ENCODE measurements at regions not wholly inside any gene's neighbourhood (a gene's known extent, or its start where the extent isn't known, plus 50 kb on each side); places are given as distances from the start of the nearest gene placed in this dataset.

DNA sequence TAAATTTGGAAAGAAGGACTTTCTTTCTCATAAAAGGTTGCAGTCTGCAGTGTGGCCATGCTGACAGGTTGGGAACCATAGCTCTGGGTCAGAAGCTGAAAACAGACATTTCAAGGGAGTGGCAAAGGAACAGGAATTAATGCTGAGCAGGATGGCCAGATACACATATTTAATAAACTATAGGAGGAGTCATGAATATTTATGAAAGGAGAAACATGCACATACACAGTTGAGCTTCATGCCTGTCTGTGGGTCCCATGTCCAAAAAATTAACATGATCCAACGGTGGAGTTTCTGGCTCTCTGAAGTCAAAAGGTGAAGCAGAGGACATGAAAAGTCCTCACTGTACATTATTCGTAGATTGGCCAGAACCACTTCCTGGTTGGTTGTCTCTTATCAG lies 2556.0 kb downstream of the PCDH9 start (continued):
- TF ChIP-seq, protein P1, sequence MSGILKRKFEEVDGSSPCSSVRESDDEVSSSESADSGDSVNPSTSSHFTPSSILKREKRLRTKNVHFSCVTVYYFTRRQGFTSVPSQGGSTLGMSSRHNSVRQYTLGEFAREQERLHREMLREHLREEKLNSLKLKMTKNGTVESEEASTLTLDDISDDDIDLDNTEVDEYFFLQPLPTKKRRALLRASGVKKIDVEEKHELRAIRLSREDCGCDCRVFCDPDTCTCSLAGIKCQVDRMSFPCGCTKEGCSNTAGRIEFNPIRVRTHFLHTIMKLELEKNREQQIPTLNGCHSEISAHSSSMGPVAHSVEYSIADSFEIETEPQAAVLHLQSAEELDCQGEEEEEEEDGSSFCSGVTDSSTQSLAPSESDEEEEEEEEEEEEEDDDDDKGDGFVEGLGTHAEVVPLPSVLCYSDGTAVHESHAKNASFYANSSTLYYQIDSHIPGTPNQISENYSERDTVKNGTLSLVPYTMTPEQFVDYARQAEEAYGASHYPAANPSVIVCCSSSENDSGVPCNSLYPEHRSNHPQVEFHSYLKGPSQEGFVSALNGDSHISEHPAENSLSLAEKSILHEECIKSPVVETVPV (CRISPR knock-in tag; IDR thresholded peaks at IDR 0.05), result no peak

DNA sequence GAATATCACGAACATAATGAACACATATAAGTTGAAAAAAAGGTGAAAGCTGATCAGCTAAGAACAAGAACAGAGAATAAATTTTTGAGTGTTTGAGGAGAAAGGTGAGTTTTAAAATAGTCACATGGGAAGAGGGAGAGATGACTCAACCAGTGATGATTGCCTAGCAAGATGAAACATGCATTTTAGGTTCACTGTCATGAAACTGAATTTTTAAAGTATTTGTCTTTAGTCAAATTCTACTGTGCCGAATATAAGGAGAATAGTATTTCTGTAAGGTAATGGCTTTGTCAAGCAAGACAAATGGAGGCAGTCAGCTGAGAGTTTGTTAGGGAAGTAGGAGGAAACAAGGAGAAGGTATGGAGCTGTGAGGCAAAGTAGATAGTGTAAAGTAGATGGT lies 2557.4 kb downstream of the PCDH9 start:
- TF ChIP-seq GLIS3 (CRISPR knock-in tag; IDR thresholded peaks at IDR 0.05) (no peak), SNAI2 (CRISPR knock-in tag; IDR thresholded peaks at IDR 0.05) (no peak), OSR1 (CRISPR knock-in tag; IDR thresholded peaks at IDR 0.05) (no peak), TCF4 (CRISPR knock-in tag; IDR thresholded peaks at IDR 0.05; ENCODE audit: borderline replicate concordance) (no peak), ARNTL (CRISPR knock-in tag; IDR thresholded peaks at IDR 0.05; ENCODE audit: borderline replicate concordance, low read depth) (no peak), RARB (CRISPR knock-in tag; IDR thresholded peaks at IDR 0.05) (no peak), ZC3H10 (CRISPR knock-in tag; IDR thresholded peaks at IDR 0.05) (no peak)
- TF ChIP-seq, protein P2, sequence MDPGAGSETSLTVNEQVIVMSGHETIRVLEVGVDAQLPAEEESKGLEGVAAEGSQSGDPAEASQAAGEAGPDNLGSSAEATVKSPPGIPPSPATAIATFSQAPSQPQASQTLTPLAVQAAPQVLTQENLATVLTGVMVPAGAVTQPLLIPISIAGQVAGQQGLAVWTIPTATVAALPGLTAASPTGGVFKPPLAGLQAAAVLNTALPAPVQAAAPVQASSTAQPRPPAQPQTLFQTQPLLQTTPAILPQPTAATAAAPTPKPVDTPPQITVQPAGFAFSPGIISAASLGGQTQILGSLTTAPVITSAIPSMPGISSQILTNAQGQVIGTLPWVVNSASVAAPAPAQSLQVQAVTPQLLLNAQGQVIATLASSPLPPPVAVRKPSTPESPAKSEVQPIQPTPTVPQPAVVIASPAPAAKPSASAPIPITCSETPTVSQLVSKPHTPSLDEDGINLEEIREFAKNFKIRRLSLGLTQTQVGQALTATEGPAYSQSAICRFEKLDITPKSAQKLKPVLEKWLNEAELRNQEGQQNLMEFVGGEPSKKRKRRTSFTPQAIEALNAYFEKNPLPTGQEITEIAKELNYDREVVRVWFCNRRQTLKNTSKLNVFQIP (CRISPR knock-in tag; IDR thresholded peaks at IDR 0.05; ENCODE audit: borderline replicate concordance, low read depth), result no peak
- TF ChIP-seq, protein P3, sequence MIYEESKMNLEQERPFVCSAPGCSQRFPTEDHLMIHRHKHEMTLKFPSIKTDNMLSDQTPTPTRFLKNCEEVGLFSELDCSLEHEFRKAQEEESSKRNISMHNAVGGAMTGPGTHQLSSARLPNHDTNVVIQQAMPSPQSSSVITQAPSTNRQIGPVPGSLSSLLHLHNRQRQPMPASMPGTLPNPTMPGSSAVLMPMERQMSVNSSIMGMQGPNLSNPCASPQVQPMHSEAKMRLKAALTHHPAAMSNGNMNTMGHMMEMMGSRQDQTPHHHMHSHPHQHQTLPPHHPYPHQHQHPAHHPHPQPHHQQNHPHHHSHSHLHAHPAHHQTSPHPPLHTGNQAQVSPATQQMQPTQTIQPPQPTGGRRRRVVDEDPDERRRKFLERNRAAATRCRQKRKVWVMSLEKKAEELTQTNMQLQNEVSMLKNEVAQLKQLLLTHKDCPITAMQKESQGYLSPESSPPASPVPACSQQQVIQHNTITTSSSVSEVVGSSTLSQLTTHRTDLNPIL (CRISPR knock-in tag; IDR thresholded peaks at IDR 0.05; ENCODE audit: low read depth), result no peak
- ATAC-seq, result no peak

DNA sequence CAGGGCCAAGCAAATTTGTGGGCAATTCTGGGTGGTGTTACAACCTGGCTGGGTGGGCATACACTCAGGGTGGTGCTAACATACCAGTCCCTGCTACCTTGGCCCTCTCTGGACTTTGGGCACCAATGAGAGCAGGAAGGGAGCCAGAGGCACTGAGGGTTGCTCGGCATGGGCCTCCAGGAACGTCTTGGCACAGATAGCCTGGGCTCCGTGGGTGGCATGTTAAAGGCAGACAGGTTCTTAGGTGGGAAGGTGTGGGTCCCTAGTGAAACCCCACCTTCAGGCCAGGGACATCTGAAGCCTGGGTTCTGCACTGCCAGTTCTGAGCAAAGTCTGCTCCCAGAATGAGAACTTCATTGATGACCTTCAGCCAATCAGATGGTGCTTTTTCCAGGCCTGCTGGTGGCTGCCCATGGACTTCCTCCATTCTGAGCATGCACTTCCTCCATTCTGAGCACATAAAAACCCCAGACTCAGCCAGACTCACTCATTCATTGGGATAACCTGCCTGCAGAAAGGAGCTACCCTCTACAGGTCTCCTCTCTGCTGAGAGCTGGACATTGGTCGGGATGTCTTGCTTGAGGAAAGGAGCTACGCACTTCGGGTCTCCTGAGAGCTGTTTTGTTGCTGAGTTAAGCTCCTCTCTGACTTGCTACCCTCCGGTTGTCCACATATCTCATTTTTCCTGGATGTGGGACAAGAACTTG lies 2567.1 kb downstream of the PCDH9 start:
- no peak for ATAC-seq
- TF ChIP-seq ZC3H10 (CRISPR knock-in tag; IDR thresholded peaks at IDR 0.05) (no peak), OSR1 (CRISPR knock-in tag; IDR thresholded peaks at IDR 0.05) (no peak), ARNTL (CRISPR knock-in tag; IDR thresholded peaks at IDR 0.05; ENCODE audit: borderline replicate concordance, low read depth) (no peak), BACH2 (CRISPR knock-in tag; IDR thresholded peaks at IDR 0.05; ENCODE audit: borderline replicate concordance) (no peak), SNAI2 (CRISPR knock-in tag; IDR thresholded peaks at IDR 0.05) (no peak), ZFP30 (CRISPR knock-in tag; IDR thresholded peaks at IDR 0.05) (no peak), ZFP3 (CRISPR knock-in tag; IDR thresholded peaks at IDR 0.05) (no peak), TCF4 (CRISPR knock-in tag; IDR thresholded peaks at IDR 0.05; ENCODE audit: borderline replicate concordance) (no peak), RARB (CRISPR knock-in tag; IDR thresholded peaks at IDR 0.05) (no peak)
- TF ChIP-seq, protein P3 (CRISPR knock-in tag; IDR thresholded peaks at IDR 0.05; ENCODE audit: low read depth), result no peak
- TF ChIP-seq, protein P4, sequence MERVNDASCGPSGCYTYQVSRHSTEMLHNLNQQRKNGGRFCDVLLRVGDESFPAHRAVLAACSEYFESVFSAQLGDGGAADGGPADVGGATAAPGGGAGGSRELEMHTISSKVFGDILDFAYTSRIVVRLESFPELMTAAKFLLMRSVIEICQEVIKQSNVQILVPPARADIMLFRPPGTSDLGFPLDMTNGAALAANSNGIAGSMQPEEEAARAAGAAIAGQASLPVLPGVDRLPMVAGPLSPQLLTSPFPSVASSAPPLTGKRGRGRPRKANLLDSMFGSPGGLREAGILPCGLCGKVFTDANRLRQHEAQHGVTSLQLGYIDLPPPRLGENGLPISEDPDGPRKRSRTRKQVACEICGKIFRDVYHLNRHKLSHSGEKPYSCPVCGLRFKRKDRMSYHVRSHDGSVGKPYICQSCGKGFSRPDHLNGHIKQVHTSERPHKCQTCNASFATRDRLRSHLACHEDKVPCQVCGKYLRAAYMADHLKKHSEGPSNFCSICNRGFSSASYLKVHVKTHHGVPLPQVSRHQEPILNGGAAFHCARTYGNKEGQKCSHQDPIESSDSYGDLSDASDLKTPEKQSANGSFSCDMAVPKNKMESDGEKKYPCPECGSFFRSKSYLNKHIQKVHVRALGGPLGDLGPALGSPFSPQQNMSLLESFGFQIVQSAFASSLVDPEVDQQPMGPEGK (CRISPR knock-in tag; IDR thresholded peaks at IDR 0.05; ENCODE audit: borderline replicate concordance), result no peak
- TF ChIP-seq, protein P1 (CRISPR knock-in tag; IDR thresholded peaks at IDR 0.05), result no peak
- TF ChIP-seq, protein P5, sequence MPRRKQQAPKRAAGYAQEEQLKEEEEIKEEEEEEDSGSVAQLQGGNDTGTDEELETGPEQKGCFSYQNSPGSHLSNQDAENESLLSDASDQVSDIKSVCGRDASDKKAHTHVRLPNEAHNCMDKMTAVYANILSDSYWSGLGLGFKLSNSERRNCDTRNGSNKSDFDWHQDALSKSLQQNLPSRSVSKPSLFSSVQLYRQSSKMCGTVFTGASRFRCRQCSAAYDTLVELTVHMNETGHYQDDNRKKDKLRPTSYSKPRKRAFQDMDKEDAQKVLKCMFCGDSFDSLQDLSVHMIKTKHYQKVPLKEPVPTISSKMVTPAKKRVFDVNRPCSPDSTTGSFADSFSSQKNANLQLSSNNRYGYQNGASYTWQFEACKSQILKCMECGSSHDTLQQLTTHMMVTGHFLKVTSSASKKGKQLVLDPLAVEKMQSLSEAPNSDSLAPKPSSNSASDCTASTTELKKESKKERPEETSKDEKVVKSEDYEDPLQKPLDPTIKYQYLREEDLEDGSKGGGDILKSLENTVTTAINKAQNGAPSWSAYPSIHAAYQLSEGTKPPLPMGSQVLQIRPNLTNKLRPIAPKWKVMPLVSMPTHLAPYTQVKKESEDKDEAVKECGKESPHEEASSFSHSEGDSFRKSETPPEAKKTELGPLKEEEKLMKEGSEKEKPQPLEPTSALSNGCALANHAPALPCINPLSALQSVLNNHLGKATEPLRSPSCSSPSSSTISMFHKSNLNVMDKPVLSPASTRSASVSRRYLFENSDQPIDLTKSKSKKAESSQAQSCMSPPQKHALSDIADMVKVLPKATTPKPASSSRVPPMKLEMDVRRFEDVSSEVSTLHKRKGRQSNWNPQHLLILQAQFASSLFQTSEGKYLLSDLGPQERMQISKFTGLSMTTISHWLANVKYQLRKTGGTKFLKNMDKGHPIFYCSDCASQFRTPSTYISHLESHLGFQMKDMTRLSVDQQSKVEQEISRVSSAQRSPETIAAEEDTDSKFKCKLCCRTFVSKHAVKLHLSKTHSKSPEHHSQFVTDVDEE (CRISPR knock-in tag; IDR thresholded peaks at IDR 0.05), result no peak
- TF ChIP-seq, protein P2 (CRISPR knock-in tag; IDR thresholded peaks at IDR 0.05; ENCODE audit: borderline replicate concordance, low read depth), result no peak
